ENCODE measurements at regions not wholly inside any gene's neighbourhood (a gene's known extent, or its start where the extent isn't known, plus 50 kb on each side); places are given as distances from the start of the nearest gene placed in this dataset.

DNA sequence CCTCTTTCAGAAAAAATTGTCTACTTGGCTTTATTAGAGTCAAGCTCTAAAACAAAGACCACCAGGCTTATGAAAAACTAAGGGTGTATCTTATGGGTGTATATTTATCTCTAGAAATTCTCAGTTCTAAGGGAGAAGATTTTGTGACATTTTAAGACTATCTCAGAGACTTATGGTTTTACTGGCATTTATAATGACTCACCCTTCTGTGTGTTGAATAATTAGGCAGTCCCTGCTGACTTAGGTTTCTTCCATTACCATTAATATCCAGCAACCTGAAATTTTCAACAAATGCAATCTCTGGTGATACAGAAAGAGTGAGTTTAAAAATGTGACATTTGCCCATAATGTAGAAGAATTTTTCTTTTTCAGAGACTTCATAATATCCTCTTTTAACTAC, 1015.0 kb upstream of the AGA start:
- no peaks in the 10 kb centered on the region for H3K4me1 ChIP-seq (ENCODE audit: control insufficient read depth in 1 of 2, insufficient read depth in 1 of 2, low read depth in 1 of 2, low read length in 1 of 2)
- no peak overlapping the region for H3K4me3 ChIP-seq (ENCODE audit: low read depth in 1 of 2, low read length in 1 of 2)
- H3K27me3 ChIP-seq: no peaks in the 10 kb centered on the region
- TF ChIP-seq, protein P1, sequence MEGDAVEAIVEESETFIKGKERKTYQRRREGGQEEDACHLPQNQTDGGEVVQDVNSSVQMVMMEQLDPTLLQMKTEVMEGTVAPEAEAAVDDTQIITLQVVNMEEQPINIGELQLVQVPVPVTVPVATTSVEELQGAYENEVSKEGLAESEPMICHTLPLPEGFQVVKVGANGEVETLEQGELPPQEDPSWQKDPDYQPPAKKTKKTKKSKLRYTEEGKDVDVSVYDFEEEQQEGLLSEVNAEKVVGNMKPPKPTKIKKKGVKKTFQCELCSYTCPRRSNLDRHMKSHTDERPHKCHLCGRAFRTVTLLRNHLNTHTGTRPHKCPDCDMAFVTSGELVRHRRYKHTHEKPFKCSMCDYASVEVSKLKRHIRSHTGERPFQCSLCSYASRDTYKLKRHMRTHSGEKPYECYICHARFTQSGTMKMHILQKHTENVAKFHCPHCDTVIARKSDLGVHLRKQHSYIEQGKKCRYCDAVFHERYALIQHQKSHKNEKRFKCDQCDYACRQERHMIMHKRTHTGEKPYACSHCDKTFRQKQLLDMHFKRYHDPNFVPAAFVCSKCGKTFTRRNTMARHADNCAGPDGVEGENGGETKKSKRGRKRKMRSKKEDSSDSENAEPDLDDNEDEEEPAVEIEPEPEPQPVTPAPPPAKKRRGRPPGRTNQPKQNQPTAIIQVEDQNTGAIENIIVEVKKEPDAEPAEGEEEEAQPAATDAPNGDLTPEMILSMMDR (IDR thresholded peaks at IDR 0.05): no peak
- H3K27ac ChIP-seq: no peak overlapping the region
- no peaks in the 10 kb centered on the region for H3K9me3 ChIP-seq
- H3K36me3 ChIP-seq: no peaks in the 10 kb centered on the region

DNA sequence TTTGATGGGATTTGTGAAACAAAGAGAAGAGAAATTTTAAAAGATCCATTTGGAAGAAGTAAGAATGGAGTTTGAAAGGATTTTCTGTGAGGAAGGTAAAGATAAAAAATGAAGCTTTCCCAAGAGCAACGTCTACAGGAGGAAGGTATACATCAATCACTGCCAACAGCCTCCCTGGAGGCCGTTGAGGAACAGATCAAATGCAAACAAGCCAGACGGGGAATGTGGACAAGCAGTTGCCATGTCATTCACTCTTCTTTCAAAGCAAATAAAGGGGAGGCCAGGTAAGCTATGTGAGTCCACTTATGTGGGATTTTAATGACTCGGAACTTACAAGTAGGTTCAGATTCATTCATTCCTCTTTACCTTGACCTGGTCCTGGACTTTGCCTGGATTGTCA, 1020.5 kb upstream of the AGA start:
- TF ChIP-seq, protein P1 (IDR thresholded peaks at IDR 0.05): no peak
- H3K27ac ChIP-seq: no peak overlapping the region

DNA sequence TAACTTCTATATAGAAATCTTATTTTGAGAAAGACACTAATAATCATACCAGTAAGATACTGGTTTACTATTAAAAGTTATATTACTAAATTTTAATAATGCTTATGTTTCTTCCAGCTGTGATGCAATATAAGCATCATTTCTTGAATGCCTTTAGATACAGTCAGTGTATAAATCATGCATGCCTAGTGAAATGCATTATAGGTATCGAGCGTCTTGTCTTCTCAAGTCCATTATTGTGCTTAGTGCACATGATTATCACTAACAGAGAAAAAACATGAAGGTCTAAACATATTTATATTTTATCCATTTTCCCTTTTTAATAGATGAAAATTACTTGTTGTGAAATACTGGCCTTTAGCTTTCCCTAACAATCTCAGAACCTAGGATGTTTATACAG, 1021.5 kb upstream of the AGA start:
- H3K36me3 ChIP-seq: no peaks in the 10 kb centered on the region
- no peaks in the 10 kb centered on the region for H3K27me3 ChIP-seq
- H3K9me3 ChIP-seq: no peaks in the 10 kb centered on the region
- TF ChIP-seq, protein P1 (IDR thresholded peaks at IDR 0.05): no peak
- no peak overlapping the region for H3K4me3 ChIP-seq (ENCODE audit: low read depth in 1 of 2, low read length in 1 of 2)
- no peak overlapping the region for H3K27ac ChIP-seq
- H3K4me1 ChIP-seq (ENCODE audit: control insufficient read depth in 1 of 2, insufficient read depth in 1 of 2, low read depth in 1 of 2, low read length in 1 of 2): no peaks in the 10 kb centered on the region

More for the DNA sequence above, 1020.5 kb upstream of the AGA start:
- Histone ChIP-seq H3K9me3 (no peaks in the 10 kb centered on the region), H3K4me1 (ENCODE audit: control insufficient read depth in 1 of 2, insufficient read depth in 1 of 2, low read depth in 1 of 2, low read length in 1 of 2) (no peaks in the 10 kb centered on the region), H3K36me3 (no peaks in the 10 kb centered on the region), H3K27me3 (no peaks in the 10 kb centered on the region), H3K4me3 (ENCODE audit: low read depth in 1 of 2, low read length in 1 of 2) (no peak overlapping the region)

DNA sequence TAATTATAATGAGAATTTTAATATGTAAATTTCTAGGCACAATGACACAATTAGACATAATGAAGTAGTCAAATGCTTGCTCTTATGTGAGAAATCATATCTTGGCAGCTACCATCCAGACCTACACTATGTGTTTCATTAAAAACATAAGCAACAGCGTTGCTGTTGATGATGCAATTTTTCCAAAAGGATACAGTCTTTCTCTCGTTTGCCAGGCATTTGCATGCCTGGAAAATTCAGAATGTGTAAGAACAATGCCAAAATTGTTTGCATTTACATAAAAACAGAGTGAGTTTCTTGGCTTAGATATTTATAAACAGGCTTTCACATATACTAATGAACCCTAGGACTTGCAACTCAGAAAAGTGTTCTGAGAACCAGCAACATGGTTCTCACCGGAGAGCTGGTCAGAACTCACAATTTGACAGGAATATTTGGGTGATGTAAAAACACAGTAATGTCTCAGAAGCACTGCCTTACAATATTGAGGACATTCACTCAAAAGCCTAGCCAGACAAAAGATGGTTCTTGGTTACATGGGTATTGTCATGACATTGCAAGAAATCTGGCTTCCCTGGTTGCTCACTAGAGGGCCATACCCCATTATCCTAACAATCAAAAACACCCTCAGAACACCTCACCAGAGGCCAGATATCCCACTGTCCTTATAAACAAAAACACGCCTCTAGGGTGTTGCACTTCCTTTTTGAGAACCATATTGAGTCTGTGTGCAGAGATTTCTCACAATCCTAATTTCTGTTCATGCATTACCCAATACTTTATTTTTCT, 1029.0 kb upstream of the AGA start:
- H3K27ac ChIP-seq: no peak overlapping the region
- no peaks in the 10 kb centered on the region for H3K4me1 ChIP-seq (ENCODE audit: control insufficient read depth in 1 of 2, insufficient read depth in 1 of 2, low read depth in 1 of 2, low read length in 1 of 2)
- H3K27me3 ChIP-seq: no peaks in the 10 kb centered on the region
- no peaks in the 10 kb centered on the region for H3K36me3 ChIP-seq
- TF ChIP-seq, protein P1 (IDR thresholded peaks at IDR 0.05): no peak
- H3K4me3 ChIP-seq (ENCODE audit: low read depth in 1 of 2, low read length in 1 of 2): no peak overlapping the region
- no peaks in the 10 kb centered on the region for H3K9me3 ChIP-seq

DNA sequence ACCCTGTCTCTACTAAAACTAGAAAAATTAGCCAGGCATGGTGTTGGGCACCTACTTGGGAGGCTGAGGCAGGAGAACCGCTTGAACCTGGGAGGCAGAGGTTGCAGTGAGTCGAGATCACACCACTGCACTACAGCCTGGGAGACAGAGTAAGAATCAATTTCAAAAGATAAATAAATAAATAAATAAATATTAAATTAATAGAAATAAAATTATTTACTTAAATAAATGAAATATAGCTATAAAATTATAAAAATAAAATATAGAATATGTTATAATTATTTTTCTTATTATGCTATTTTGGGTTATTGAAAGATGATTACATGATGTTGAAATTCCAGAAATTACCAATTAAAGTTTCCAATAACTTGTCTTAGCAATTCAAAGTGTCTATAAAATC, 1029.8 kb upstream of the AGA start:
- H3K36me3 ChIP-seq: no peaks in the 10 kb centered on the region
- TF ChIP-seq, protein P1 (IDR thresholded peaks at IDR 0.05): no peak
- no peaks in the 10 kb centered on the region for H3K4me1 ChIP-seq (ENCODE audit: control insufficient read depth in 1 of 2, insufficient read depth in 1 of 2, low read depth in 1 of 2, low read length in 1 of 2)
- no peaks in the 10 kb centered on the region for H3K9me3 ChIP-seq
- no peak overlapping the region for H3K4me3 ChIP-seq (ENCODE audit: low read depth in 1 of 2, low read length in 1 of 2)
- no peaks in the 10 kb centered on the region for H3K27me3 ChIP-seq
- no peak overlapping the region for H3K27ac ChIP-seq
